Suprapubic skin (tissue), 4 donors: ENCODE measurements at regions not wholly inside any gene's neighbourhood (a gene's known extent, or its start where the extent isn't known, plus 50 kb on each side); places are given as distances from the start of the nearest gene placed in this dataset.

ENCODE experiments used
- DNase-seq, 2 donors: peaks; one replicate each; pipeline ENCODE4 v3.0.0-alpha.2; 2019; ENCODE audit warnings: low spot score in 2 of 2
- H3K27ac ChIP-seq: fragments of 200-600 bp; sonication (generic); one replicate; pipeline ENCODE4 v1.5.1; 2019
- H3K27me3 ChIP-seq: fragments of 200-600 bp; sonication (generic); one replicate; pipeline ENCODE4 v1.5.1; 2019
- H3K36me3 ChIP-seq: fragments of 200-600 bp; sonication (generic); one replicate; pipeline ENCODE4 v1.5.1; 2019
- H3K4me1 ChIP-seq: fragments of 200-600 bp; sonication (generic); one replicate; pipeline ENCODE4 v1.5.1; 2019
- H3K4me3 ChIP-seq: fragments of 200-600 bp; sonication (generic); one replicate; pipeline ENCODE4 v1.5.1; 2019; ENCODE audit warnings: mild to moderate bottlenecking
- H3K9me3 ChIP-seq: fragments of 200-600 bp; sonication (generic); one replicate; pipeline ENCODE4 v1.5.1; 2019
- EP300 ChIP-seq: sonication (generic); formaldehyde crosslinking; IDR thresholded peaks from one replicate; pipeline ENCODE4 v1.6.1; 2017; ENCODE audit warnings: antibody characterized with exemption
- POLR2A ChIP-seq, 2 donors: fragments of 450-650 bp; IDR thresholded peaks; one replicate each; pipeline ENCODE4 v1.6.1; 2017; ENCODE audit warnings: antibody characterized with exemption in 2 of 2, mild to moderate bottlenecking in 2 of 2, moderate library complexity in 2 of 2
- POLR2AphosphoS5 ChIP-seq, 3 donors: sonication (generic); formaldehyde crosslinking; IDR thresholded peaks; one replicate each; pipeline ENCODE4 v1.6.1; 2017; ENCODE audit warnings: antibody characterized with exemption in 3 of 3
- WGBS: methylation state at CpG from one replicate; pipeline ENCODE4 v1.1.5; 2018; 5-methylcytosine and 5-hydroxymethylcytosine counted together
- TF ChIP-seq, protein P1 (sequence below), 2 donors: fragments of 200-600 bp in 1 of 2; fragments of 450-650 bp in 1 of 2; sonication (generic) in 1 of 2; IDR thresholded peaks; one replicate each; pipeline ENCODE4 v1.5.1; 2016 to 2019; ENCODE audit warnings: antibody characterized with exemption in 2 of 2, mild to moderate bottlenecking in 1 of 2, moderate library complexity in 1 of 2

DNA sequence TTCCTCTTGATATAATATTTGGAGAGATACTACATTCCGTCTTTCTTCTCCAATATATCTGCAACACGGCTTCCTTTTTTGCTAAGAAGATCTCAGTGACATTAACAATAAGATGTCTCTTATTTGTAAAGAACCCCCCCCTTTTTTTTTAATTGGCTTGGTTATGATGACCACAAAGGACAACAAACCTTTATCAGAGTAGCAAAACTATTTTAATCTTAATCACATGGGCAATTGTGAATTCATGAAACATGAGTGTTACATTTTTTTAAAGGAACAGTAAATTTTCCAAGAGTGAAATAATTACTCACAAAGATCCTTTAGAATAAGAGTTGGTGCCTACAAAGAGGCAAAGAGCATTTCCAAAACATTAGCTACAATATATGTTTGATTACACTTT is 554.1 kb downstream of the MAT2B start:
- H3K4me1 ChIP-seq: no peaks in the 10 kb centered on the region
- H3K4me3 ChIP-seq: no peak overlapping the region
- WGBS: 79% methylated on average over 2 of the region's 2 CpGs
- no peaks in the 10 kb centered on the region for H3K9me3 ChIP-seq
- H3K27ac ChIP-seq: no peak overlapping the region
- no peaks in the 10 kb centered on the region for H3K27me3 ChIP-seq
- DNase-seq: no peak
- TF ChIP-seq POLR2AphosphoS5 (IDR thresholded peaks at IDR 0.05): no peak
- no peak for TF ChIP-seq EP300
- TF ChIP-seq POLR2A (IDR thresholded peaks at IDR 0.05): no peak
- TF ChIP-seq, protein P1, sequence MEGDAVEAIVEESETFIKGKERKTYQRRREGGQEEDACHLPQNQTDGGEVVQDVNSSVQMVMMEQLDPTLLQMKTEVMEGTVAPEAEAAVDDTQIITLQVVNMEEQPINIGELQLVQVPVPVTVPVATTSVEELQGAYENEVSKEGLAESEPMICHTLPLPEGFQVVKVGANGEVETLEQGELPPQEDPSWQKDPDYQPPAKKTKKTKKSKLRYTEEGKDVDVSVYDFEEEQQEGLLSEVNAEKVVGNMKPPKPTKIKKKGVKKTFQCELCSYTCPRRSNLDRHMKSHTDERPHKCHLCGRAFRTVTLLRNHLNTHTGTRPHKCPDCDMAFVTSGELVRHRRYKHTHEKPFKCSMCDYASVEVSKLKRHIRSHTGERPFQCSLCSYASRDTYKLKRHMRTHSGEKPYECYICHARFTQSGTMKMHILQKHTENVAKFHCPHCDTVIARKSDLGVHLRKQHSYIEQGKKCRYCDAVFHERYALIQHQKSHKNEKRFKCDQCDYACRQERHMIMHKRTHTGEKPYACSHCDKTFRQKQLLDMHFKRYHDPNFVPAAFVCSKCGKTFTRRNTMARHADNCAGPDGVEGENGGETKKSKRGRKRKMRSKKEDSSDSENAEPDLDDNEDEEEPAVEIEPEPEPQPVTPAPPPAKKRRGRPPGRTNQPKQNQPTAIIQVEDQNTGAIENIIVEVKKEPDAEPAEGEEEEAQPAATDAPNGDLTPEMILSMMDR (IDR thresholded peaks at IDR 0.05): no peak
- H3K36me3 ChIP-seq: no peaks in the 10 kb centered on the region

DNA sequence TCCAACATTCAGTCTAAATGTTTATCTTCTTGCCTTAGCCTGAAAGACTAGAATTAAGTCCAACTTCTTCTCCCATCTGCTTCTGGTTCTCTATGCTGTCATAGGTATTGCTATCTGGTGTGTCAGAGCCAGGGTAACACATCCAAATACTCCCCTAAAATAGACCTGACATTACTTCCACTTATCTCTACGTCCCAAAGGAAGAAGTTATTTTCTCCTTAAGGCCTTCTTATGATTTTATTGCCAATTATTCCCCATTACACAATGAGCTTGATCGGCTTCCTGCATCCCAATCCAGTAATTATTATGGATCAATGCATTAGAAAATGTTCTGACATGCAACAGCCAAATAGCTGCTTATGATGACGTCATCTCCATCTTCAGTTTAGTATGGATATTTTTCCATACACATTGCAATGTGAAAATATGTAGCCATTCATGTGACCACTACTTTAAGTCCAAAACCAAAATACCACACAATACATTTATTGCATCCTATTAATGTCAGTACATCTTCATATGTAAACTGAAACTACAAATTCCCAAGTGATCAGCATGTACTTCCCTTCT is 555.5 kb downstream of the MAT2B start:
- H3K36me3 ChIP-seq: no peaks in the 10 kb centered on the region
- WGBS: 65% methylated on average over 3 of the region's 3 CpGs
- no peak overlapping the region for H3K4me3 ChIP-seq
- no peak overlapping the region for H3K27ac ChIP-seq
- H3K9me3 ChIP-seq: no peaks in the 10 kb centered on the region
- no peaks in the 10 kb centered on the region for H3K27me3 ChIP-seq
- DNase-seq: no peak
- no peak for TF ChIP-seq EP300
- TF ChIP-seq, protein P1 (IDR thresholded peaks at IDR 0.05): no peak
- TF ChIP-seq POLR2AphosphoS5 (IDR thresholded peaks at IDR 0.05): no peak
- no peak for TF ChIP-seq POLR2A (IDR thresholded peaks at IDR 0.05)
- H3K4me1 ChIP-seq: no peaks in the 10 kb centered on the region

DNA sequence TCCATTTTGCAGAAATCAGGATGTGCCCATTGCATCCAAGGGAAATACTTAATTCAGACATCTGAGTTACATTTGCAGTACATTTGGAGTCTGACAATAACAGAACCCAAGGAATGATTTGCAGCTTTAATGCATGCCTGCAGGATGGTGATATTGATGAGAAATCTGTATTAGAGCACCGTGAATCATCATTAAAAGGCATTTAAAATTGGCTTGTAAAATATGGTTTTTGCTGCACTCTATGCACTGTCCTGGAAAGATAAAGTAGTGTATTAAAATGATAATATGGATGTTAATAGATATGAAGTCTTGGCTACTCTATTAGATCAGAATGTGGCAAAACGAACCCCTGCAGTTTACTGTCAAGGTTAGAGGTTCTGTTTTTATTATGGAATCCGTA is 556.9 kb downstream of the MAT2B start:
- no peak overlapping the region for H3K4me3 ChIP-seq
- H3K27me3 ChIP-seq: no peaks in the 10 kb centered on the region
- DNase-seq: no peak
- H3K4me1 ChIP-seq: no peaks in the 10 kb centered on the region
- H3K36me3 ChIP-seq: no peaks in the 10 kb centered on the region
- H3K27ac ChIP-seq: no peak overlapping the region
- 58% methylated on average over 3 of the region's 3 CpGs for whole genome bisulfite sequencing
- no peaks in the 10 kb centered on the region for H3K9me3 ChIP-seq
- TF ChIP-seq POLR2AphosphoS5 (IDR thresholded peaks at IDR 0.05) (no peak), EP300 (no peak), POLR2A (IDR thresholded peaks at IDR 0.05) (no peak)
- TF ChIP-seq, protein P1 (IDR thresholded peaks at IDR 0.05): no peak

DNA sequence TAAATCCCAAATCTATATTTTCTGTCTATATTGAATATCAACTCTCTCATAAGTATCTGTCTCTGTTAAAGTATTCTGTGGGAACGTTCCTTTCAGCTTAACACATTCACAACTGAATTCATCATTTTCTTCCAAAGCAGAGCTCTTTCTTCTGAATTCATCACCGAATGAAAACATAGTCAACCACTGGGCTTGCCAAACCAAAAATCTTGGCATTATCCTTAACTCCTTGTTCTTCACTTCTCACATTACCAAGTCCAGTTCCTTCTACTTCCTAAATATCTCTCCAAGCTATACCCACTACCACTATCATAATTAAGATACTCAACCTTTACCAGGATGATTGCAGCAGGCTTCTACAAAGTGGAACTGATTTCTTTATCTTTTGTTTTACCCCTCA is 559.8 kb downstream of the MAT2B start:
- no peak overlapping the region for H3K27ac ChIP-seq
- no peaks in the 10 kb centered on the region for H3K36me3 ChIP-seq
- H3K4me1 ChIP-seq: no peaks in the 10 kb centered on the region
- TF ChIP-seq POLR2A (IDR thresholded peaks at IDR 0.05) (no peak), EP300 (no peak), POLR2AphosphoS5 (IDR thresholded peaks at IDR 0.05) (no peak)
- TF ChIP-seq, protein P1 (IDR thresholded peaks at IDR 0.05): no peak
- H3K9me3 ChIP-seq: no peaks in the 10 kb centered on the region
- WGBS: 76% methylated on average over 2 of the region's 2 CpGs
- H3K27me3 ChIP-seq: no peaks in the 10 kb centered on the region
- no peak for DNase-seq
- no peak overlapping the region for H3K4me3 ChIP-seq

DNA sequence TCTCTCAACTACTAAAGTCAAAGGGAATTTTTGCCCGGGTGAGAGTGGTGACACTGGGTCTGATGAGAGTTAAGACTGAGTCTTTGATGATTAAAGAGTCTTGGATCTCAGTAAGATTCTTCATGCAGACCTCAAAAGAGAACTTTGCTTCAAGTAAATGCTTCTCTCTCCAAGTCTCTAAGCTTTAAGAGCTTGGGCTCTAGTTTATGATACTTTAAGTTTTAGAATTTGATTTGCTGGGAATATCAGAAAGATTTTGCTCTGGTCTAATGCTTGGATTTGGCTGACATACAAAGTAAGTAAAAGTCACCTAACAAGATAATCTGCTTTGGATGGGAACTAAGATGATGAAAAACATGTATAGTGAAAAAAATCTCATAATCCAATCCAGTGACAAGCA is 566.3 kb downstream of the MAT2B start:
- no peak for DNase-seq
- Histone ChIP-seq H3K9me3 (no peaks in the 10 kb centered on the region), H3K4me3 (no peak overlapping the region), H3K4me1 (no peaks in the 10 kb centered on the region), H3K27ac (no peak overlapping the region), H3K36me3 (no peaks in the 10 kb centered on the region), H3K27me3 (no peaks in the 10 kb centered on the region)
- TF ChIP-seq POLR2A (IDR thresholded peaks at IDR 0.05): no peak
- TF ChIP-seq, protein P1 (IDR thresholded peaks at IDR 0.05): no peak
- 31% methylated on average over 1 of the region's 1 CpG for WGBS
